ENCODE measurements at regions not wholly inside any gene's neighbourhood (a gene's known extent, or its start where the extent isn't known, plus 50 kb on each side); places are given as distances from the start of the nearest gene placed in this dataset.

- no peaks in the 10 kb centered on the region for H3K36me3 ChIP-seq
- no peaks in the 10 kb centered on the region for H3K4me1 ChIP-seq
- DNase-seq (ENCODE audit: low spot score) = no peak
- no peaks in the 10 kb centered on the region for H3K27me3 ChIP-seq
- TF ChIP-seq CTCF (IDR thresholded peaks at IDR 0.05) = no peak
- H3K27ac ChIP-seq = no peak overlapping the region
- no peaks in the 10 kb centered on the region for H3K9me3 ChIP-seq
- H3K4me3 ChIP-seq = no peak overlapping the region
Measured at GRCh38 chr5:99314721-99315120, 385.9 kb upstream of the CHD1 start.

GRCh38 chr5:99308131-99308530 is 379.3 kb upstream of the CHD1 start:
- Histone ChIP-seq H3K36me3 (no peaks in the 10 kb centered on the region), H3K27me3 (no peaks in the 10 kb centered on the region), H3K4me1 (no peaks in the 10 kb centered on the region), H3K27ac (no peak overlapping the region), H3K4me3 (no peak overlapping the region), H3K9me3 (no peaks in the 10 kb centered on the region)
- TF ChIP-seq CTCF (IDR thresholded peaks at IDR 0.05) = no peak
- DNase-seq (ENCODE audit: low spot score) = no peak

- no peak overlapping the region for H3K4me3 ChIP-seq
- no peaks in the 10 kb centered on the region for H3K27me3 ChIP-seq
- H3K4me1 ChIP-seq = no peaks in the 10 kb centered on the region
- H3K36me3 ChIP-seq = no peaks in the 10 kb centered on the region
- H3K9me3 ChIP-seq = no peaks in the 10 kb centered on the region
- no peak overlapping the region for H3K27ac ChIP-seq
- no peak for TF ChIP-seq CTCF (IDR thresholded peaks at IDR 0.05)
- DNase-seq (ENCODE audit: low spot score) = no peak
Measured at GRCh38 chr5:99305045-99305580, 376.3 kb upstream of the CHD1 start.

- no peaks in the 10 kb centered on the region for H3K9me3 ChIP-seq
- no peaks in the 10 kb centered on the region for H3K4me1 ChIP-seq
- no peak for DNase-seq (ENCODE audit: low spot score)
- no peaks in the 10 kb centered on the region for H3K27me3 ChIP-seq
- TF ChIP-seq CTCF (IDR thresholded peaks at IDR 0.05) = no peak
- no peaks in the 10 kb centered on the region for H3K36me3 ChIP-seq
- H3K27ac ChIP-seq = no peak overlapping the region
- no peak overlapping the region for H3K4me3 ChIP-seq
Measured at GRCh38 chr5:99285606-99286005, 356.8 kb upstream of the CHD1 start.

GRCh38 chr5:99275128-99275527 is 346.3 kb upstream of the CHD1 start:
- H3K4me1 ChIP-seq = no peaks in the 10 kb centered on the region
- no peak for DNase-seq (ENCODE audit: low spot score)
- H3K4me3 ChIP-seq = no peak overlapping the region
- H3K9me3 ChIP-seq = no peaks in the 10 kb centered on the region
- no peaks in the 10 kb centered on the region for H3K36me3 ChIP-seq
- TF ChIP-seq CTCF (IDR thresholded peaks at IDR 0.05) = no peak
- no peak overlapping the region for H3K27ac ChIP-seq
- no peaks in the 10 kb centered on the region for H3K27me3 ChIP-seq

GRCh38 chr5:99272576-99272975 is 343.8 kb upstream of the CHD1 start:
- DNase-seq (ENCODE audit: low spot score) = no peak
- no peaks in the 10 kb centered on the region for H3K27me3 ChIP-seq
- no peaks in the 10 kb centered on the region for H3K36me3 ChIP-seq
- no peak overlapping the region for H3K27ac ChIP-seq
- H3K4me1 ChIP-seq = no peaks in the 10 kb centered on the region
- H3K9me3 ChIP-seq = no peaks in the 10 kb centered on the region
- H3K4me3 ChIP-seq = no peak overlapping the region
- no peak for TF ChIP-seq CTCF (IDR thresholded peaks at IDR 0.05)

Data from right atrium auricular region (tissue), 2 donors.